Islet precursor cell (in vitro differentiated cells): ENCODE measurements at regions not wholly inside any gene's neighbourhood (a gene's known extent, or its start where the extent isn't known, plus 50 kb on each side); places are given as distances from the start of the nearest gene placed in this dataset.

Experiments used
- DNase-seq: peaks from one replicate; pipeline ENCODE4 v3.0.0-alpha.2; 2018

DNA sequence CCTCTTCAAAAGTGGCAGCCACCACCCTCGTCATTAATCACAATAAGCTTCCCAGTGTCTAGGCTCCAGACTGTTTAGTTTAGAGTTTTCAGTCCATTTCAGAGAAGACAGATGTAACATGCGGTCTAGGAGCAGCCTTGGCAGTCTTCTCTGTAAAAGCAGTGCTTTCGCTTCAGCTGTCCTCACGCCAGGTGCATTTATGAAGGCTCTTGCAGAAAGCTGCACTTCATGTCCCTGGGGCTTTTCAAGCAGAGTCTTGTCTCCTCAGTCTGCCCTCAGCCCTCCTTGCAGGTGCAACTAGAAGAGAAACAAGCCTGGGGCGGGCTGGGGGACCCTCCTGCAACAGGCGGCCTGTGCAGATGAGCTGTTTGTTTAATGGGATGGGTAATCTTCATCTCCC lies 281.9 kb downstream of the DRD1 start:
- DNase-seq: no peak

DNA sequence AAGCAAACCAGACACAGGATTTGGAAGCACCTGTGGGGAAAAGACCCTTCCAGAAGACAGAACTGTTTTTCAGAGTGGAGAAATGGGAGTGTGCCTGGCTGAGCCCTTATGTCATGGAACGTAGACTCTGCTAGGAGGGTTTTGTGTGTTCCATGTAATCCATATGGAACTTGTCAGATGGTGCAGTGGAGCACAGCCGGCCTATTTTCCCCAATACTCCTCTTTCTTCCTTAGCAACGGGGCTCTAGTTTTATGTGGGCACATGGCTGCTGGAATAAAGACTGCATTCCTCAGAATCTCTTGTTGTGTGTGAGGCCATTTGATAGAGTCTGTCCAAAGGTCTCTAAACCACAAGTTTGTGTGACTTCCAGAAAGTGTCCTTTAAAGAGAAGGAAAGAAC lies 284.0 kb downstream of the DRD1 start:
- no peak for DNase-seq

DNA sequence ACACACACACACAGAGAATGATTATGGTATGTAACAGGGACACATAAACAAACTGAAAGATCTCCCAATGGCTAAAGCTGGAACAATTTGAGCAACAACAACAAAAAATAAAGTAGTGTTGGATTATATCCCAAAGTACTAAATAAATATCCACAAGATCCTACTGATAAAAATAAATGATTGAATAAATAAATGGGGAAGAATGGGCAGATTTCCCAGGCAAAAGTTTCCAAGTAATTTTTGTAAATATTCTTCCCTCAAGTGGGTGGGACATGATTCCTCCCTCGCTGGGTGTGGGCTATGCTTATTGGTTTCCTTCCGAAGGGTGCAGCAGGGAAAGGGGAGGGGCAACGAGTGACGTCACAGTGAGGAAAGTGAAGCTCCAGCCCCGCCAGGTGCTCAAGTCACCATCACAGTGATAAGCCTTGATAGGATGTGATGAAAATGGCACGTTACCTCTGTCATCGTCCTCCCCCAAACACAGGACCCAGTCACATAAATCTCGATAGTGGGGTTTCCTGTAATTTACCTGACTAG lies 295.3 kb downstream of the DRD1 start:
- no peak for DNase-seq

DNA sequence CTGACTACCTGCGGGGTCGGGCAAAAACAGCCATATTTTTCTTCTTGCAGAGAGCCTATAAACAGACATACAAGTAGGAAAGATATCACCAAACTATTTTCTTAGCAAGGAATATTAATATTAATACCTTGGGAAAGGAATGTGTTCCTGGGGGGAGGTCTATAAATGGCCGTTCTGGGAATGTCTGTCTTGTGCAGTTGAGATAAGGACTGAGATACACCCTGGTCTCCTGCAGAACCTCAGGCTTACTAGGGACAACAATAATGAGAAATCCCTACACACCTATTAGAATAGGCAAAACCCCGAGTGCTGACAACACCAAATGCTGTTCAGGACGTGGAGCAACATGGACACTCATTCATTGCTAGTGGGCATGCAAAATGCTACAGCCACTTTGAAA lies 297.2 kb downstream of the DRD1 start:
- DNase-seq: no peak

DNA sequence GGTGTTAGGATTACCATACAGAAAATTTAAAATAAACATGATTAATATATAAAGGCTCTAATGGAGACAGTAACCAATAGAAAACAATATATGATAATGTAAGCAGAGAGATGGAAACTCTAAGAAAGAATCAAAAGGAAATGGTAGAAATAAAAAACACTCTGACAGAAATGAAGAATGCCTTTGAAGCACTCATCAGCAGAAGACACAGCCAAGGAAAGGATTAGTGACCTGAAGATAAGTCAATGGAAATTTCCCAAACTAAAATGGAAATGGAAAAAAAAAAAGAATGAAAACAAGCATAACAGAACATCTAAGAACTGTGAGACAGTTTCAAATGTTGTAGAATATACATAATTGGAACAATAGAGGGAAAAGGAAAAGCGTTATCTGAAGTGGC lies 302.6 kb downstream of the DRD1 start:
- DNase-seq: no peak

DNA sequence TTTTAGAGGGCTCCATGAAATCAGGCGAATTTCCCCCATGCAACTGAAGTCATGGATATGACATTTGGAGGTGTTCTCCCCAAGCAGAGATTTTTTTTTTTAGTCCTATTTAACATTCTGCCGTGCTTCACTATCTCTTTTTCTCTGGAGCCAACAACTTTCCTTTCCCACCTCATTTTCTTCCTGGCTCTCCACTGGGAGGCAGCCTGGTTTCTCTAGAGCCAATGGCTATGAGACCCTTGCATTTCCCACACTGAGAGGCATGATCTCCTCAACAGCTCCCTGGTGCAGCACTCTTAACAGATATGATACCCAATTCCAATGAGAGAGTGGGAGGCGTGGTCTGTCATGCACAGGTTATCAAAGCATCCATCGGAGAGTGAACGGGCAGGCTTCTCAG lies 310.8 kb downstream of the DRD1 start:
- DNase-seq: no peak

DNA sequence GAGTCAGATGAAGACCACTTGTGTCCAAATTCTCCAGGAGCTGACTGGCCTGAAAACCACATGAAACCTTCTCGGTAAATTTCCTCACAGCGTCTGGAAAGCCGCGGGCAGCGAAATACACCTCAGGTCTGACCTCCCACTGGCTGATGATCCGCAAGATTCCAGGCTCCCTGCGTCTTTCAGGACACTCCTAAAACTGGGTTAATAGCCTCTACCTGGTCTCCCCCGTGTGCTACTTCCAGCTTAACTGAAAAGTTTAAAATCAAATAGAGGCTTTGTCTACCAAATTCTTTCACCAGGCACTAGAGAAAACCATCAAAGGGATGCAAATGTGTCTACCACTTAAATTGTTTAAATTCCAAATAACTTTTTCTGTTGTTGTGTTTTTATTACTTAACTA lies 312.6 kb downstream of the DRD1 start:
- peak; percentile 70 for DNase-seq

DNA sequence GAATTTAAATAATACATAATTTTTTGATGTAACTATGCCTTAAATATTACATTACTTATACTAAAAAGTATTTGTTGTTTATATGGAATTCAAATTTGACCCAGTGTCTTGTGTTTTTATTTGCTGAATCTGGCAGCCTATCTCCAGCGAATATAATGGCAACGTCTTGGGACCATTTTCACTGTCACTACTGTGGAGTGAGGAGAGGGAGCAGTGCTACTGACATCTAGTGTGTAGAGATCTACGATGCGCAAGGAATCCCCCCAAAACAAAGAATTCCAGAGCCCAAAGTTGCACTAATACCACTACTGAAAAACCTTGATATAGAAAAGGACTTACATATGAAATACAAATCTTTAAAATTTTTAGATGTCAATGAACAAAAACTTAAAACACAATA lies 314.4 kb downstream of the DRD1 start:
- no peak for DNase-seq

DNA sequence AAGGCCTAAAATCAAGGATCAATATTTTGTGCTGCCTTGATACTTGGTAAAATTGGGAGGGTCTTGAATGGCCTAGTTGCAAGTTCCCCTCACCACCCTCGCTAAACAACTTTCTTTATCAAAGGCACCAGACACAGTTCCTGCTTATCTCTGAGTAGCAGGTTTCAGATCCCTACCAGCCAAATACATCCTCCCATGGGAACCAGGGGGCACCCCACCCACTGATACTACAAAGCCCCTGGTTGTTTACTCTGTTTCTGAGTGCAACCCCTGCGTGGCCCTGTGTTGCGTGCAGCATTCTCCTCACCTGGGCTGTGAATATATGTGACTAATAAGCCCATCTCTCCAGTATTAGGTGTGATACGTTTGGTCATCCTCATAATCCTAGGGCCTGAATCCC lies 314.9 kb downstream of the DRD1 start:
- DNase-seq: no peak

DNA sequence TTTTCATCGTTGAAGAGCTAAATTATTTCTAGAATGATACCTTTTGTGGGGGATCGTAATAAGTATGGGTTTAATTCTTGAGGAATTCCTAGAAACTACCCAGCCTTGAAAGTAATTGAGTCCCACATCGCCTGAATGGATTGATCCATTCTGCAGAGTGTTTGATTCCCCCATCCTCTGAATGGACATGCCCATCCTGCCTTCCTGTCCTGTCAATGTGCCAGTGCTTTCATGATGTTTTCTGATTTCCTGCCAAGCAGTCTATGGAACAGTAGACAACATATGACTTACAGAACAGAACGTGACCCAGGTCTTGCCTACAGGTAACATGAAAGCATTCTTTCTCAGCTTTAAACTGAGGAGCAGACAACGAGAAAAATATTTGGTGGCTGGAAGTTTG lies 319.2 kb downstream of the DRD1 start:
- no peak for DNase-seq

DNA sequence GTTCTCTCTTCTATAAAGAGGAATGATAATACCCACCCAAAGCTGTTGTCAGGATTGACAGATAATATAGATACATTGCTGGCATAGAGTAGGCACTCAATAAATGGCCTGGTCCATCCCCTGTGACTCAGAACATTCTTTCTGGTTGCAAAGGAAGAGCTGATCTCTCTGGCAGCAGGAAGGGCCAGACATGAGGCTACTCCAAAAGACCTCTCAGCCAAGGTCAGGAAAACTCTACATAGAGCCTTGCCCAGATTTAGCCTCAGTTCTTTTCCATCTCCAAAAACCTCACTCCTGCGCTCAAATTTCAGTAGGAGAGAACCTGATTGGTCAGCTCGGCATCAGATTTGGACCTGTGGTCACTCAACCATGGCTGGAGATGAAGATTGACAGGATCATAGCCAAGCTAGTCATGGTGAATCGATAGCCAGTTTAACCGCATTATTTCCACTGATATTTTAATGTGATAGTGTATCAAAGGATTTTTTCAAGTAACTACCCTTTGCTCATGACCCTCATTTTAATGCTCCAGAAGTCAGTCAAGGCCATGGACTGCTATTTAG lies 319.6 kb downstream of the DRD1 start:
- no peak for DNase-seq

DNA sequence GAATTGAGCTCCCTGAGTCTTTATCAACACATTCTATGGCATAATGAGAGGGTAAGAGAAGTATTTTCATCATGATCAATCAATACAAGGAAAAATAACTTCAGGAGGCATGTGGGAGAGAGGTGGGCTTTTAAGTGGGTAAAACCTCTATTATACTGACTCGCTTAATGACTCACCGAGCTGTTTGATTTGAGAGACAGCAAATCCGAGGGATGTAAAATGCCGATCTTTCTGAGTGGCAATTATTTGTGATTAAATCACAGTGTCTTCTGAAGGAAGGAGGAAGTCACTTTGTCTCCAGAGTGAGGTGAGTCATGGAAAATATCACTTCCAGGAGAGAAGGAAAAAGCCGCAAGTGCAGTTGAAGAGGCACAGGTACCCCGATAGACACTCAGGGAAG lies 320.4 kb downstream of the DRD1 start:
- DNase-seq: no peak

DNA sequence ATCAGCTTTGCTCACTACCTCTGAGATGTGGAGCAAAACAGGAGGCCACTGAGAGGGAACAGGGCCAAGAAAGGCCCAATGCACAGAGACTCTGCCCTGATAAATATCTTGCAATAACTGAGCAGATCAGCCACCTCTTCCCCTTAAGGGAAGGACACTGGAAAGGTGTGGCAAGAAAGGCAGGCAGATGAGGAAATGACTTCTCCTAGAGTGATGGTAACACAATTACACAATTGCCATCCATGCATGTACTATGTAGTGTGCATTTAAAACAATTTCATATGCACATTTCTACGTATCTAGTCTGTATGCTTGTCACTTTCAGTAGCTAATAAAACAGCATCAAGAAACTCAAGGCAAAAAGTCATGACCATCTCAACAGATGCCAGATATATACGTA lies 322.5 kb downstream of the DRD1 start:
- DNase-seq: no peak

DNA sequence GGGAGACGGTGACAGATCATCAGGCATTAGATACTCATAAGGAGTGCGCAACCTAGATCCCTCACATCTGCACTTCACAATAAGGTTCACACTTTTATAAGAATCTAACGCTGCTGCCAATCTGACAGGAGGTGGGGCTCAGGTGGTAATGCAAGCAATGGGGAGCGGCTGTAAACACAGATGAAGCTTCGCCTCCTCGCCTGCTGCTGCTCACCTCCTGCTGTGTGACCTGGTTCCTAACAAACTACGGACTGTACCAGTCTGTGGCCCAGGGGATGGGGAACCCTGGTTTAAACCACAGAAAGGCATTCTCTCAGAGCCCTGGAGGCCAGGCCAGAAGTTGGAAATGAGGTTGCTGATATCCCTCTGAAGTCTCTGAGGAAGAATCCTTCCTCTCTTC lies 323.6 kb downstream of the DRD1 start:
- no peak for DNase-seq

DNA sequence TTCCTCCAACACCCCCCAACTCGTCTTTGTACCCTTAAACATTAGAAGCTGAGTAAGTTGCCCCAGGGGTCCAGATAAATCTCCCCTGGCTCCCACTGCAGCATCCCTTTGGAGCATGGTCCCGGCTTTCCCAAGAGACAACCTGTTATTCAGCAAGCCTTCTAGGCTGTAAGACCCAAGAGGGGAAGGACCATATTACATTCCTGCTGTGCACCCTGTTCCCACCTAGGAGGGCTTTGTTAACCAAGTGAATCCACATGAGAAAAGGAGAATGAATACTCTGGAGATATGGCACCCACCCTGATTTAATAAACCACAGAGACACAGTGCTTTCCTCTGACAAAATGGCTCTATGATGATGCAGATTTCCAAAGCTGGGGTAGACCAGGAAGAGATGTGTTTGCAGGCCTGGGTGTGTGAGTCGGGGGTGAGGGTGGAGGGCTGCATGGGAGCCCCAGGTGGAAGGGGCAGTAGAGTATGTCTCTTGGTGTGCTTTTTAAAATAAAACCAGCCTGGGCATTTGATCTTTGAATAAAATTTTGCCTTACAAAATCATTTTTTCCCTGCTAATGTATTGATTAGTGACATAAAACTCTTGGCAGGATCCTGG lies 325.2 kb downstream of the DRD1 start:
- DNase-seq: no peak

DNA sequence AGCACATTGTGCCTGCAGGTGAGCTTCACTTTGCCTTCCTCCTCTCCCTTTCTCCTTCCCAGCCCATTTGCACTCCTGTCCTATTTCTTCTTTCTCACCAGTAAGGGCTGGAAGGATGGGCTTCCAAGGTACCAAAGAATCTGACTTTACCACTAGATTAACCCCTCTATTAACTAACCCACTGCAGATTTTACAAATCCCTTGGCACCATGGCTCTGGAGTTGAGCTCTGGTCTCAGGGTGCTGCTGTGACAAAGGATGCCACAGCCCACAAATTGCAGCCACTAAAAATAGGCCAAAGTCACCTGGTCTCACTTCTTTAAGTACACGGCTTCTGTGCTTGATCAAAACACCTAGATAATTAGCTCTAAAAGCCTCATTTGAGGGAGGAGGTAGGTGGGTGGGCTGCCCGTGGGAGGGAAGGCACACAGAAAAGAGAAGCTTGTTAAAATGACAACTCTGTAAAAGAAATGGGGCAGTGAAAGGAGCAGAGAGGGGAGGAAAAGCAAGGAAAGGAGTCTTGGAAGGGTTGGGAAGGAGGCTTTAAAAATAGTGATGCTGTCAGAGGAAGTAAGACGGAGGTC lies 327.4 kb downstream of the DRD1 start:
- DNase-seq: no peak

DNA sequence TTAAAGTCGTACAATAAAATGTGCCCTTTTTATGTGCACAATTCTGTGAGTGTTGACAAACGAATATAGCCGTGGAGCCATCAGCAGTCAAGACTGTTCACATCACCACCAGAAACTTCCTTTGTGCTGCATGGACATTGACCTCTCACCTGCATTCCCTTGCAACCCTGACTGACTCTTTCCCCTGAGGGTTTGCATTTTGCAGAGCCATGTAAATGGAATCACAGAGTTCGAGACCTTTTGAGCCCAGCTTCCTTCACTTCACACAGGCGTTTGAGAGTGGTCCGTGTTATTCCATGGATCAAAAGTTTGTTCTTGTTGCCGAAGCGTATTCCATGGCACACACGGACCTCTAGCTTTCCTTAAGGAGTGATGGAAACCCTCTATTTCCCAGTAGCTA lies 328.2 kb downstream of the DRD1 start:
- peak; percentile 69 for DNase-seq

DNA sequence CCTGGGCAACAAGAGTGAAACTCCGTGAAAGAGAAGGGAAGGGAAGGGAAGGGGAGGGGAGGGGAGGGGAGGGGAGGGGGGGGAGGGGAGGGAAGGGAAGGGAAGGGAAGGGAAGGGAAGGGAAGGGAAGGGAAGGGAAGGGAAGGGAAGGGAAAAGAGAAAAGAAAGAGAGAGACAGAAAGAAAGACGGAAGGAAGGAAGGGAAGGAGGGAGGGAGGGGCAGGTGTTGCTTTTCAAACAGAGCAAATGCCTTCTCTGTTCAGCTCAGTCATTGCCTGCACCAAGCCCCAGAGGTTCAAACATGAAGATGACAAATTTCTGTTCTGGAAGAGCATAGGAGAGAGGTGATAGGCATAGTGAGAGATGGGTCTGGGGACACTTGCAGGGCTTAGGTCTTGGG lies 330.0 kb downstream of the DRD1 start:
- no peak for DNase-seq

DNA sequence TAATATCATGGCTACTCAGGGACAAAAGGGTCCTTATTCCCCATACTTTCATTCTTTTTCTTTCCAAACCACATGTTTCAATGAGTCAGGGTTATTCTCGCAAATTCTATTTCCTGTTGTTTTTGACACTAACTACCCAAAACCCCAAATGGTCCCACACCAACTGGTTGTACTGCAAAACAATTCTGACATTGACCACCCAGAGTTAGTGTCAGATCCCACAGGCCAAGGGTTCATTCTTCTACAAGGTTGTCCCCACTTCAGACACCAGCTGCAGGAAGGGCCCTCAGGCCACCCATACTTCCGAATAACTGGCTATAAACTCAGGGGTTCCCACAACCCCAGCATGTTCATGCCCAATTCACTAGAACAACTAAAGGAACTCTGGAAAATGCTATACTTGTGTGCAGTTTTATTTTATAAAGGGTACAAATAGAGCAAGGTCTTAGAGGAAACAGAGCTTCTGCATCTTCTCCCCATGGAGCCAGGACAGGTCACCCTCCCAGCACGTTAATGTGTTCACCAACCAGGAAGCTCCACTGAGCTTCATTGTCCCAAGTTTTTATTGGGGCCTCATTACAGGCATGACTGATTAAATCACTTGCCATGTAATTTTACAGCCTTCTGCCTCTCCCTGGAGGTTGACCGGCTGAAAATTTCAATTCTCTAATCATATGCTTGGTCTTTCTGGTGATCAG lies 334.8 kb downstream of the DRD1 start:
- DNase-seq: no peak

DNA sequence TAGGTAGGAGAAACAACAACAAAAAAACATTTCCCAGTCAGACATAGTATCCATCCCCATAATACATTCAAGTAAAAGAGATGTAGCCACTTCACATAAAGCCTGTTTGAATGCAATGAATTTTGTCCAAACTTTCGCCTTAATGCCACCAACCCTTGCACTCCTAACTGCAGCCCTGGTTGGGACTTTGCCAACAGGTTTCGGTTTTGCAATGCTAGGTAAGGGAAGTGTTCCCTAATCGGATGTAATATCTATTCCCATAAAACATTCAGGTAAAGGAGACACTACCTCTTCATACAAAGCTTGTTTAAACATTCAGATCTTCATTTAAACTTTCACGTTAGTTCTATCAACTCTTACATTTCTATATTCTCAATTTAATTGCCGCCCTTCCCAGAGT lies 336.1 kb downstream of the DRD1 start:
- DNase-seq: no peak

DNA sequence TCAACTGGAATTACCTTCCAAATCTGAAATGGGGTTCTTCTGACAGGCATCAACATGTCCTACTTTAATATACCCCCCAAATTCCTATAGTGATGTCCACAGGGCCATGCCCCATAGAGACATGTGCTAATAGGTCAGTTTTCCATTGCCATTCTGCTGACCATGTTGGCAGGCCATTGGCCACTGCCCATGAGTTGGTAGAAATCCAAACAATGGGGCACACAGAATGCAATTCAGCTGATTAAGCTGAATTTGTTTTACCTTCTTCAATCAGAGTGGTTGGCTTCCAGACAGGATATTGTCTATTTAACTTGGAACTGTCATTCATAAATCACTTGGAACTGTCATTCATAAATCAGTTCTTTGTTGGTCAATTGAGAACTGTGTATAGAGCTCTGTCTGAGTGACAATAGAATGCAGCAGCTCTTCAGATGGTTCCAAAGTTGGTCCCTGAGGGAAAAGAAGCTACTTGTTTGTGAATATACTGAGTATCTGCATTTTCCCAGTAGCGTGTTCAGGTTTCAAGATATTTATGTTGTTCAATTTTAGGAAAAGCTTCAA lies 336.9 kb downstream of the DRD1 start:
- no peak for DNase-seq

DNA sequence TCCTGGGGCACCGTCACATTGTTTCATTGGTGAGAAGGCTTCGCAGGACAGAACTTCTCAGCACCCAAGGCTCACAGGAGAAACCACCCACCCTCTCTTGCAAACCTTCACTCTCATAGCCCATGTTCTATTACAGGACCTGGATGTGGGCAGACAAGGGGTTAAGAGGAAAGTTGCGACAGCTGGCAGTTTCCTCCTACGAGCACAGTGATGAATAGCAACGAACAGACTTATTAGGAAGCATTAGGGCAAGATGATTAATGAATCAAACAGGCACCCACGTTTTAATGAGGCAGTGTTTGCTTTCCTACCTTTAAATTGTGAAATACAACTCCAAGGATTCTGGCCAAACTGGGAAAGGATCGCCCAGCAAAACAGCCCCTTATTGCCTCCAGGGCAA lies 339.3 kb downstream of the DRD1 start:
- DNase-seq: no peak

DNA sequence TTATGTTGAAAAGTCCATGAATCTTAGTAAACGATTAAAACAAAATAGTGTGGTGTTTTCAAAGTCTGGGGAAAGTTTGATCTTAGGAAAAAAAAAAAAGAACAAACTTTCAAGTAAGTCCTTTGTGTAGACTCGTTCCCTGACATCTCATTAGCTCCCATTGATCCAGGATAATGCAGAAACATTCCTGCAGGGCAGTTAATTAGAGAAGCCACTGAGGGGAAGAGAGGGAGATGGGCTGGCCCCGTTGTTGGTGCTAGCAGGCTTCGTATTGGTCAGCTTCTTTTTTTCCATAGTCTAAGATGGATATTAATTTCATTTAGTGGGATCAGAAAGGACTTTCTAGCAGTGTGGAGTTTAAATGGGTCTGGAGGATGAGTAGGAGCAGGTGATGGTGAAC lies 340.2 kb downstream of the DRD1 start:
- no peak for DNase-seq

DNA sequence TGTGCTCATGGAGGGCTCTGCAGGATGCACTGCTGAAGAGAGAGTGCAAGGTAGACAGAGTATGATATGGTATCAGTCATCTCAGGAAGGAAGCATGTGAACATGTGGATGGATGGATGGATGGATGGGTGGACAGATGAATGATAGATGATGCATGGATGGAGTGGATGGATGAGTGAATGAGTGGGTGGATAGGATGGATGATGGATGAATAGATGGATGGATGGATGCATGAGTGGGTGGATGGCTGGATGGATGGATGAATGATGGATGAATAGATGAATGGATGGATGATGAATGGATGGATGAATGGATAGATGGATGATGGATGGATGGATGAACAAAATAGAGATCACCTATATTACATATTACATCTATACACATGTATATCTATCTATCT lies 341.3 kb downstream of the DRD1 start:
- no peak for DNase-seq
